Esophagus squamous epithelium (tissue), 4 donors: ENCODE measurements at regions not wholly inside any gene's neighbourhood (a gene's known extent, or its start where the extent isn't known, plus 50 kb on each side); places are given as distances from the start of the nearest gene placed in this dataset.

ENCODE experiments used
- CTCF ChIP-seq, 6 experiments: fragments of 450-650 bp in 4 of 6; fragments of 200-600 bp in 2 of 6; sonication (generic) in 2 of 6; IDR thresholded peaks; one replicate each; pipeline ENCODE4 v1.5.1; 2016 to 2019; ENCODE audit warnings: antibody characterized with exemption in 6 of 6, mild to moderate bottlenecking in 4 of 6, moderate library complexity in 4 of 6
- POLR2A ChIP-seq, 4 donors: fragments of 450-650 bp; IDR thresholded peaks; one replicate each; pipeline ENCODE4 v1.6.1; 2017; ENCODE audit warnings: antibody characterized with exemption in 4 of 4, mild to moderate bottlenecking in 4 of 4, moderate library complexity in 3 of 4

GRCh38 chr15:62483814-62484213, 318.7 kb upstream of the C2CD4B start:
- no peak for TF ChIP-seq CTCF (IDR thresholded peaks at IDR 0.05)
- TF ChIP-seq POLR2A (IDR thresholded peaks at IDR 0.05), result no peak
